GM23338 (cell line): ENCODE measurements at regions not wholly inside any gene's neighbourhood (a gene's known extent, or its start where the extent isn't known, plus 50 kb on each side); places are given as distances from the start of the nearest gene placed in this dataset.

Experiments
- ATAC-seq: fragments of 200-7000 bp; cut with Tn5 transposase; 3 replicates; pipeline ENCODE4 v1.9.1; 2020
- DNase-seq: peaks from one replicate; pipeline ENCODE4 v3.0.0-alpha.2; 2015; ENCODE audit warnings: low spot score
- H2AFZ ChIP-seq: fragments of 200-600 bp; sonication (generic); 2 replicates; pipeline ENCODE4 v1.8.0; 2016; ENCODE audit warnings: antibody characterized with exemption, mild to moderate bottlenecking, moderate library complexity
- H3F3A ChIP-seq: fragments of 200-600 bp; sonication (generic); replicated peaks from 2 replicates; pipeline ENCODE4 v1.8.0; 2017; ENCODE audit warnings: antibody characterized with exemption, mixed run types, low read depth
- H3K27ac ChIP-seq: fragments of 200-600 bp; sonication (generic); 2 replicates; pipeline ENCODE4 v1.6.1; 2016; ENCODE audit warnings: low read depth
- H3K27me3 ChIP-seq: fragments of 200-600 bp; sonication (generic); 2 replicates; pipeline ENCODE4 v1.8.0; 2016; ENCODE audit warnings: mild to moderate bottlenecking, mixed run types, moderate library complexity; ENCODE audit not compliant: insufficient read depth
- H3K36me3 ChIP-seq: fragments of 200-600 bp; sonication (generic); 2 replicates; pipeline ENCODE4 v1.8.0; 2016; ENCODE audit warnings: mild to moderate bottlenecking; ENCODE audit not compliant: insufficient read depth
- H3K4me1 ChIP-seq: fragments of 200-600 bp; sonication (generic); 2 replicates; pipeline ENCODE4 v1.8.0; 2016; ENCODE audit warnings: mild to moderate bottlenecking, moderate library complexity; ENCODE audit not compliant: insufficient read depth
- H3K4me2 ChIP-seq: fragments of 200-600 bp; sonication (generic); 2 replicates; pipeline ENCODE4 v1.7.1; 2017; ENCODE audit warnings: mixed run types
- H3K4me3 ChIP-seq: fragments of 200-600 bp; sonication (generic); 2 replicates; pipeline ENCODE4 v1.6.1; 2016; ENCODE audit warnings: mixed run types
- H3K79me2 ChIP-seq: fragments of 200-600 bp; sonication (generic); replicated peaks from 2 replicates; pipeline ENCODE4 v1.8.0; 2017; ENCODE audit warnings: mild to moderate bottlenecking; ENCODE audit not compliant: insufficient read depth
- H3K9me2 ChIP-seq: fragments of 200-600 bp; sonication (generic); 2 replicates; pipeline ENCODE4 v1.8.0; 2017; ENCODE audit not compliant: insufficient read depth
- H4K20me1 ChIP-seq: fragments of 200-600 bp; sonication (generic); replicated peaks from 2 replicates; pipeline ENCODE4 v1.8.0; 2017; ENCODE audit warnings: mild to moderate bottlenecking; ENCODE audit not compliant: insufficient read depth
- H3K27ac Mint-ChIP-seq: 2 replicates; pipeline ENCODE4 v1.8.0; 2020; ENCODE audit warnings: inconsistent platforms, mild to moderate bottlenecking, moderate library complexity, mixed read lengths
- H3K27me3 Mint-ChIP-seq: 3 replicates; pipeline ENCODE4 v1.8.0; 2022; ENCODE audit warnings: low read depth, mild to moderate bottlenecking, moderate library complexity, mixed read lengths, inconsistent platforms; ENCODE audit not compliant: insufficient read depth, poor library complexity
- H3K36me3 Mint-ChIP-seq: 3 replicates; pipeline ENCODE4 v1.8.0; 2021; ENCODE audit warnings: low read depth, mild to moderate bottlenecking, inconsistent platforms, moderate library complexity, mixed read lengths
- H3K4me1 Mint-ChIP-seq: 3 replicates; pipeline ENCODE4 v1.8.0; 2020; ENCODE audit warnings: mild to moderate bottlenecking, inconsistent platforms, mixed read lengths
- H3K4me3 Mint-ChIP-seq: 3 replicates; pipeline ENCODE4 v1.8.0; 2021; ENCODE audit warnings: moderate library complexity, mild to moderate bottlenecking, inconsistent platforms, mixed read lengths
- H3K9me3 Mint-ChIP-seq: 3 replicates; pipeline ENCODE4 v1.8.0; 2020; ENCODE audit warnings: moderate library complexity, mild to moderate bottlenecking, inconsistent platforms, mixed read lengths
- CREB1 ChIP-seq: fragments of 250-450 bp; sonication (Bioruptor Pico); IDR thresholded peaks from 2 replicates; pipeline ENCODE4 v1.5.0; 2020; ENCODE audit warnings: low read depth, mild to moderate bottlenecking, moderate library complexity
- EZH2 ChIP-seq: fragments of 200-600 bp; sonication (generic); IDR thresholded peaks from one replicate; pipeline ENCODE4 v1.8.0; 2017; ENCODE audit warnings: antibody characterized with exemption, mild to moderate bottlenecking, low read depth; ENCODE audit not compliant: unreplicated experiment
- EZH2phosphoT487 ChIP-seq: fragments of 200-600 bp; sonication (generic); IDR thresholded peaks from one replicate; pipeline ENCODE4 v1.8.1; 2018; ENCODE audit warnings: antibody characterized with exemption; ENCODE audit not compliant: unreplicated experiment
- JUNB ChIP-seq: IDR thresholded peaks from one replicate; pipeline ENCODE4 v1.6.1; 2016; ENCODE audit warnings: antibody characterized with exemption; ENCODE audit not compliant: unreplicated experiment
- NANOG ChIP-seq: IDR thresholded peaks from 2 replicates; pipeline ENCODE4 v1.6.1; 2016; ENCODE audit warnings: antibody characterized with exemption, borderline replicate concordance
- POLR2AphosphoS5 ChIP-seq: IDR thresholded peaks from 2 replicates; pipeline ENCODE4 v1.6.1; 2016; ENCODE audit warnings: antibody characterized with exemption, low read depth
- STAT1 ChIP-seq: IDR thresholded peaks from one replicate; pipeline ENCODE4 v1.6.1; 2016; ENCODE audit warnings: antibody characterized with exemption; ENCODE audit not compliant: unreplicated experiment
- ZNF114 ChIP-seq: fragments of 250-450 bp; sonication (Bioruptor Pico); IDR thresholded peaks from 2 replicates; pipeline ENCODE4 v1.5.0; 2020; ENCODE audit warnings: mild to moderate bottlenecking, moderate library complexity
- ZNF331 ChIP-seq: fragments of 250-450 bp; sonication (Bioruptor Pico); IDR thresholded peaks from 2 replicates; pipeline ENCODE4 v1.5.0; 2020; ENCODE audit warnings: low read depth, mild to moderate bottlenecking, moderate library complexity
- TF ChIP-seq, protein P1 (sequence below): fragments of 250-450 bp; sonication (Bioruptor Pico); IDR thresholded peaks from 2 replicates; pipeline ENCODE4 v1.5.0; 2020; ENCODE audit warnings: mild to moderate bottlenecking, moderate library complexity
- TF ChIP-seq, protein P2 (sequence below): IDR thresholded peaks from 2 replicates; pipeline ENCODE4 v1.6.1; 2016; ENCODE audit warnings: antibody characterized with exemption
- TF ChIP-seq, protein P3 (sequence below): IDR thresholded peaks from one replicate; pipeline ENCODE4 v1.6.1; 2018; ENCODE audit warnings: antibody characterized with exemption; ENCODE audit not compliant: unreplicated experiment

DNA sequence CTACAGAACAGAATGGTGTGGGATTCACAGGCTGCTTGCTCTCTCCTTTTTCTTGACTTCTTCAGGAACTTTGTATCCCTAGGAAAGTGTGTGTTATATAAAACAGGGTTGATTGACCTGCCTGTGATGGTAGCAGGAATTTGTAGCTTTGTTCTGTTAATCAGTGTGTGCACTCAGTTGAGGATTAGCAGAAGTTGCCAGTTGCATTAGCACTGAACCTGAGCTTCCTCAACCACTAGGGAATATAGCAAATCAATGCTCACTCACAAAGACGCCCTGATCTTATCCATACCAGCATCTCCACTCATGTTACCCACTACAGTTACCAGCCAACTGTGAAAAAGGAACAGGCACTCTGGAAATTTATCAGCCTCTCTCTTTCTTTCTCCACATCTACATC, 319.1 kb upstream of the EMCN start (continued):
- TF ChIP-seq, protein P1, sequence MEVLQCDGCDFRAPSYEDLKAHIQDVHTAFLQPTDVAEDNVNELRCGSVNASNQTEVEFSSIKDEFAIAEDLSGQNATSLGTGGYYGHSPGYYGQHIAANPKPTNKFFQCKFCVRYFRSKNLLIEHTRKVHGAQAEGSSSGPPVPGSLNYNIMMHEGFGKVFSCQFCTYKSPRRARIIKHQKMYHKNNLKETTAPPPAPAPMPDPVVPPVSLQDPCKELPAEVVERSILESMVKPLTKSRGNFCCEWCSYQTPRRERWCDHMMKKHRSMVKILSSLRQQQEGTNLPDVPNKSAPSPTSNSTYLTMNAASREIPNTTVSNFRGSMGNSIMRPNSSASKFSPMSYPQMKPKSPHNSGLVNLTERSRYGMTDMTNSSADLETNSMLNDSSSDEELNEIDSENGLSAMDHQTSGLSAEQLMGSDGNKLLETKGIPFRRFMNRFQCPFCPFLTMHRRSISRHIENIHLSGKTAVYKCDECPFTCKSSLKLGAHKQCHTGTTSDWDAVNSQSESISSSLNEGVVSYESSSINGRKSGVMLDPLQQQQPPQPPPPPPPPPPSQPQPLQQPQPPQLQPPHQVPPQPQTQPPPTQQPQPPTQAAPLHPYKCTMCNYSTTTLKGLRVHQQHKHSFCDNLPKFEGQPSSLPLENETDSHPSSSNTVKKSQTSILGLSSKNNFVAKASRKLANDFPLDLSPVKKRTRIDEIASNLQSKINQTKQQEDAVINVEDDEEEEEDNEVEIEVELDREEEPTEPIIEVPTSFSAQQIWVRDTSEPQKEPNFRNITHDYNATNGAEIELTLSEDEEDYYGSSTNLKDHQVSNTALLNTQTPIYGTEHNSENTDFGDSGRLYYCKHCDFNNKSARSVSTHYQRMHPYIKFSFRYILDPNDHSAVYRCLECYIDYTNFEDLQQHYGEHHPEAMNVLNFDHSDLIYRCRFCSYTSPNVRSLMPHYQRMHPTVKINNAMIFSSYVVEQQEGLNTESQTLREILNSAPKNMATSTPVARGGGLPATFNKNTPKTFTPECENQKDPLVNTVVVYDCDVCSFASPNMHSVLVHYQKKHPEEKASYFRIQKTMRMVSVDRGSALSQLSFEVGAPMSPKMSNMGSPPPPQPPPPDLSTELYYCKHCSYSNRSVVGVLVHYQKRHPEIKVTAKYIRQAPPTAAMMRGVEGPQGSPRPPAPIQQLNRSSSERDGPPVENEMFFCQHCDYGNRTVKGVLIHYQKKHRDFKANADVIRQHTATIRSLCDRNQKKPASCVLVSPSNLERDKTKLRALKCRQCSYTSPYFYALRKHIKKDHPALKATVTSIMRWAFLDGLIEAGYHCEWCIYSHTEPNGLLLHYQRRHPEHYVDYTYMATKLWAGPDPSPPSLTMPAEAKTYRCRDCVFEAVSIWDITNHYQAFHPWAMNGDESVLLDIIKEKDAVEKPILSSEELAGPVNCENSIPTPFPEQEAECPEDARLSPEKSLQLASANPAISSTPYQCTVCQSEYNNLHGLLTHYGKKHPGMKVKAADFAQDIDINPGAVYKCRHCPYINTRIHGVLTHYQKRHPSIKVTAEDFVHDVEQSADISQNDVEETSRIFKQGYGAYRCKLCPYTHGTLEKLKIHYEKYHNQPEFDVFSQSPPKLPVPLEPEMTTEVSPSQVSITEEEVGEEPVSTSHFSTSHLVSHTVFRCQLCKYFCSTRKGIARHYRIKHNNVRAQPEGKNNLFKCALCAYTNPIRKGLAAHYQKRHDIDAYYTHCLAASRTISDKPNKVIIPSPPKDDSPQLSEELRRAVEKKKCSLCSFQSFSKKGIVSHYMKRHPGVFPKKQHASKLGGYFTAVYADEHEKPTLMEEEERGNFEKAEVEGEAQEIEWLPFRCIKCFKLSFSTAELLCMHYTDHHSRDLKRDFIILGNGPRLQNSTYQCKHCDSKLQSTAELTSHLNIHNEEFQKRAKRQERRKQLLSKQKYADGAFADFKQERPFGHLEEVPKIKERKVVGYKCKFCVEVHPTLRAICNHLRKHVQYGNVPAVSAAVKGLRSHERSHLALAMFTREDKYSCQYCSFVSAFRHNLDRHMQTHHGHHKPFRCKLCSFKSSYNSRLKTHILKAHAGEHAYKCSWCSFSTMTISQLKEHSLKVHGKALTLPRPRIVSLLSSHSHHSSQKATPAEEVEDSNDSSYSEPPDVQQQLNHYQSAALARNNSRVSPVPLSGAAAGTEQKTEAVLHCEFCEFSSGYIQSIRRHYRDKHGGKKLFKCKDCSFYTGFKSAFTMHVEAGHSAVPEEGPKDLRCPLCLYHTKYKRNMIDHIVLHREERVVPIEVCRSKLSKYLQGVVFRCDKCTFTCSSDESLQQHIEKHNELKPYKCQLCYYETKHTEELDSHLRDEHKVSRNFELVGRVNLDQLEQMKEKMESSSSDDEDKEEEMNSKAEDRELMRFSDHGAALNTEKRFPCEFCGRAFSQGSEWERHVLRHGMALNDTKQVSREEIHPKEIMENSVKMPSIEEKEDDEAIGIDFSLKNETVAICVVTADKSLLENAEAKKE: no peak
- TF ChIP-seq CREB1 (CRISPR knock-in tag) (no peak), NANOG (no peak), JUNB (no peak)
- TF ChIP-seq, protein P2, sequence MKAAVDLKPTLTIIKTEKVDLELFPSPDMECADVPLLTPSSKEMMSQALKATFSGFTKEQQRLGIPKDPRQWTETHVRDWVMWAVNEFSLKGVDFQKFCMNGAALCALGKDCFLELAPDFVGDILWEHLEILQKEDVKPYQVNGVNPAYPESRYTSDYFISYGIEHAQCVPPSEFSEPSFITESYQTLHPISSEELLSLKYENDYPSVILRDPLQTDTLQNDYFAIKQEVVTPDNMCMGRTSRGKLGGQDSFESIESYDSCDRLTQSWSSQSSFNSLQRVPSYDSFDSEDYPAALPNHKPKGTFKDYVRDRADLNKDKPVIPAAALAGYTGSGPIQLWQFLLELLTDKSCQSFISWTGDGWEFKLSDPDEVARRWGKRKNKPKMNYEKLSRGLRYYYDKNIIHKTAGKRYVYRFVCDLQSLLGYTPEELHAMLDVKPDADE: no peak

DNA sequence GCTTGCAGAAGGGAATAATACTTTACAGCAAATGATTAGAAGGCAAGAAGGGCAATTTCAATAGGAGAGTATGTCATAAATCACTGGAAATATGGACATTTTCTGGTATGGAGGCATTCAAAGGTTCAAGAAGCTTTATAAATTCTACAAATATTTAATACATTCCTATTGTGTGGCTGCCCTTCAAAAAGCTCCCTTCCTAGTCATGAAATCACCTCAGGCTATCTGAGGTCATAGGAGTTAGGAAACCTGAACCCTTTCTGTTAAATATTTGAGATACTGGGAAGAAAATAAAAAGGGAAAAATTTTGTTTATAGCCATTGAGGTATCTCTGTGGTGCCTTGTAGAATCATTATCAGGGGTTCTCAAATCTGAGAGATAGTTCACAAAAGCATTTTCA, 316.8 kb upstream of the EMCN start:
- Mint-ChIP-seq H3K27me3 (no peaks in the 10 kb centered on the region), H3K9me3 (peaks cover 7% of the 10 kb centered on the region; the same call in 2 of the 3 replicates), H3K36me3 (peaks cover 3% of the 10 kb centered on the region; the same call in 1 of the 3 replicates), H3K4me1 (peaks cover 15% of the 10 kb centered on the region), H3K27ac (no peak overlapping the region), H3K4me3 (no peak overlapping the region)
- ATAC-seq (no peak), DNase-seq (no peak)
- no peaks in the 10 kb centered on the region for H3F3A ChIP-seq
- no peak overlapping the region for H3K4me3 ChIP-seq
- no peaks in the 10 kb centered on the region for H3K36me3 ChIP-seq
- no peak overlapping the region for H2AFZ ChIP-seq
- no peak overlapping the region for H3K27ac ChIP-seq
- peaks cover 22% of the 10 kb centered on the region for H3K4me1 ChIP-seq
- no peaks in the 10 kb centered on the region for H3K27me3 ChIP-seq
- H3K9me2 ChIP-seq: peaks cover 9% of the 10 kb centered on the region; the same call in 1 of the 2 replicates
- no peaks in the 10 kb centered on the region for H3K79me2 ChIP-seq
- no peaks in the 10 kb centered on the region for H4K20me1 ChIP-seq
- no peak overlapping the region for H3K4me2 ChIP-seq
- TF ChIP-seq STAT1 (no peak), POLR2AphosphoS5 (no peak), EZH2phosphoT487 (no peak), NANOG (no peak), CREB1 (CRISPR knock-in tag) (no peak), JUNB (no peak), EZH2 (no peak), ZNF331 (CRISPR knock-in tag) (no peak), ZNF114 (no peak)
- TF ChIP-seq, protein P2: no peak
- TF ChIP-seq, protein P3, sequence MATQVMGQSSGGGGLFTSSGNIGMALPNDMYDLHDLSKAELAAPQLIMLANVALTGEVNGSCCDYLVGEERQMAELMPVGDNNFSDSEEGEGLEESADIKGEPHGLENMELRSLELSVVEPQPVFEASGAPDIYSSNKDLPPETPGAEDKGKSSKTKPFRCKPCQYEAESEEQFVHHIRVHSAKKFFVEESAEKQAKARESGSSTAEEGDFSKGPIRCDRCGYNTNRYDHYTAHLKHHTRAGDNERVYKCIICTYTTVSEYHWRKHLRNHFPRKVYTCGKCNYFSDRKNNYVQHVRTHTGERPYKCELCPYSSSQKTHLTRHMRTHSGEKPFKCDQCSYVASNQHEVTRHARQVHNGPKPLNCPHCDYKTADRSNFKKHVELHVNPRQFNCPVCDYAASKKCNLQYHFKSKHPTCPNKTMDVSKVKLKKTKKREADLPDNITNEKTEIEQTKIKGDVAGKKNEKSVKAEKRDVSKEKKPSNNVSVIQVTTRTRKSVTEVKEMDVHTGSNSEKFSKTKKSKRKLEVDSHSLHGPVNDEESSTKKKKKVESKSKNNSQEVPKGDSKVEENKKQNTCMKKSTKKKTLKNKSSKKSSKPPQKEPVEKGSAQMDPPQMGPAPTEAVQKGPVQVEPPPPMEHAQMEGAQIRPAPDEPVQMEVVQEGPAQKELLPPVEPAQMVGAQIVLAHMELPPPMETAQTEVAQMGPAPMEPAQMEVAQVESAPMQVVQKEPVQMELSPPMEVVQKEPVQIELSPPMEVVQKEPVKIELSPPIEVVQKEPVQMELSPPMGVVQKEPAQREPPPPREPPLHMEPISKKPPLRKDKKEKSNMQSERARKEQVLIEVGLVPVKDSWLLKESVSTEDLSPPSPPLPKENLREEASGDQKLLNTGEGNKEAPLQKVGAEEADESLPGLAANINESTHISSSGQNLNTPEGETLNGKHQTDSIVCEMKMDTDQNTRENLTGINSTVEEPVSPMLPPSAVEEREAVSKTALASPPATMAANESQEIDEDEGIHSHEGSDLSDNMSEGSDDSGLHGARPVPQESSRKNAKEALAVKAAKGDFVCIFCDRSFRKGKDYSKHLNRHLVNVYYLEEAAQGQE: no peak
